Endometrial microvascular endothelial cells (primary cell): ENCODE measurements at regions not wholly inside any gene's neighbourhood (a gene's known extent, or its start where the extent isn't known, plus 50 kb on each side); places are given as distances from the start of the nearest gene placed in this dataset.

Experiments
- in situ Hi-C: cut with HindIII; loops from 2 replicates; pipeline ENCODE4 v1.10.0; 2017; ENCODE audit warnings: low sequenced_read_pairs, low pct_unique_long_range_greater_than_20kb; ENCODE audit errors: inconsistent ontology term

DNA sequence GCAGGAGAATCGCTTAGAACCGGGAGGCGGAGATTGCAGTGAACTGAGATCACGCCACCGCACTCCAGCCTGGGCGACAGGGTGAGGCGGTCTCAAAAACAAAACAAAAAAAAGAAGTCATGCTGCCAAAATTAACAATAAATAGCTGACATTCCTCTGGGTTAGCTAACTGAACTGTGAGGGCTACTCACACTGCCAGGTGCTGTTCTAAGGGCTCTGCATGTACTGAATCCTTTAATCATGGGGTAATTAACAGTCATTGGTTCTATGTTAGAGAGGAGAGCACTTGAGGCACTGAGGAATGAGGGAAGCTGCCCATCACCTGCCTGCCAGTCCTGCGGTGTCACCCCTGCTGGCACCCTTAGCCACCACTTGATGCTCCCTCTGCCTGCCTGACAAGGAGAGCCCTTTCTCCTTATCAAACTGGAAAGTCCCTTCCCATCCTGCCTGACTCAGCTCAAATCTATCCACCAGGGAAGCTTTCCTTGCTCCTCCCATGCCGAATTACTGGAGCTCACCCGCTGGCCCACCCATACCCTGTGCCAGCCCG lies 73.0 kb upstream of the RIOK3 start:
- in situ Hi-C loops: loop anchor here (10.0 kb wide), 1 partner anchor 245 kb away; the partner anchor contains the start of gene CABLES1

- in situ Hi-C loops: loop anchor here (10.0 kb wide), 1 partner anchor 246 kb away; the partner anchor contains the start of gene CABLES1
Measured at GRCh38 chr18:23380817-23381216, 72.3 kb upstream of the RIOK3 start.

DNA sequence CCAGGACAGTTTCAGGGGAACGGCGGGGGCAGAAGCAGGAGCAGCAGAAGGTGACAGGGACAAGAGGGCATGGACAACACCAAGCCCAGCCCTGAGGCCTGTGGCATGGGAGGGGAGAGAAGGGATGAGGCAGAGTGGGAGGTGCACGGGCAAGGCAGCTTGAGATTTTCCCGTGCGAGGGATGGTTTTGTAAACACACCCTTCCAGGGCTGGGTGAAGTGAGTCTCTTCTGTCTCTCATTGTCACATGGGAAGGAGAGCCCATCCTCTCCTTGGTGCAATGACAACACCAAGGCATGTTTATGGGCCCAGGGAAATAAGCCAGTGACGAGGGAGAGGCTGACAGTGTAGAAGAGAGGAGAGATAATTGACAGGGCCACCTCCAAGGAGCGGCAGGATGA lies 69.6 kb upstream of the RIOK3 start:
- in situ Hi-C loops: loop anchor here (10.0 kb wide), 1 partner anchor 249 kb away; the partner anchor contains the start of gene CABLES1

DNA sequence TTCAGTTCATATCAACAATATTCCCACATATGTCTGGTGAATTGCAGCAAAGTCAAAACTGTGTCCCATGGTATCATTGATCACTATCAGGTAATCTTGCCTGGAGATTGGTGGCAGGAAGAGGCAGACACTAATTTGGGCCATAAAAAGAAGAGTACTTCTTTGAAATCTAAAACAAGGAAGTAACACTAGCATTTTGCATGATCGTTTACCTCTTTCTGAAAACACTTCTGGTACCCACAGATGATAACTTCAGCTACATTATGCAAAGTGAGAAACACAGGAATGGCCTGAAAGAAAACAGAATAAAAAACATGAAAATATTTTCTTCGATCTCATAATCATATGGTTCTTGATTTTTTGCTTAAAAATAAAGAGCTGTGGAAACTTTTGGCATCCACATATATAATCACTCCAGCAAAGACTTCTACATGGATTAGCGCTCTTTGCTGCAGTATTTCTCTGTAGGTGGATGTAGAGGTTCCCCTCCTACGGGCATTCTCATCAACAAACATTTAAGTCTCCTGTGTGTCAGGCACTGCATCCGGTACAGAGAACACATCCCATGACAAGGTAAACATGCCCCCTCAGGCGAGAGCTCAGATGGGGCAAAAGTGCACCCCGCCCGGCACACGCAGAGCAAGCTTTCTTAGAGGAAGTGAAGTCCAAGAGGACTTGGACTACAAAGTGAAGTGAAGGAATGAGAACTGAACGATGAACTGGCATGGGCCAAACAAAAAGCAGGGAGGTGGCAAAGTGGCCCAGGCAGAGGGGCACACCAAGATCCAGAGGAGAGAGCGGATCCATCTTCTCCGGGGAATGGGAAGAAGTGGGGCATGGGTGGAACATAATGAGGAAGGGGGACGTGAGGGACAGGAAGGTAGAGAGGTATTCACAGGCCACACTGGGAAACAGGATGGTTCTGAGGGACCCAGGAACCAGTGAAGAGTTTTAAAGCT lies 68.0 kb upstream of the RIOK3 start:
- in situ Hi-C loops: loop anchor here (10.0 kb wide), 1 partner anchor 250 kb away; the partner anchor contains the start of gene CABLES1

GRCh38 chr18:23386317-23386716 lies 66.8 kb upstream of the RIOK3 start:
- in situ Hi-C loops: loop anchor here (10.0 kb wide), 1 partner anchor 252 kb away; the partner anchor contains the start of gene CABLES1

- in situ Hi-C loops: loop anchor here (10.0 kb wide), 1 partner anchor 252 kb away; the partner anchor contains the start of gene CABLES1
Measured at GRCh38 chr18:23387265-23387664, 65.8 kb upstream of the RIOK3 start.

DNA sequence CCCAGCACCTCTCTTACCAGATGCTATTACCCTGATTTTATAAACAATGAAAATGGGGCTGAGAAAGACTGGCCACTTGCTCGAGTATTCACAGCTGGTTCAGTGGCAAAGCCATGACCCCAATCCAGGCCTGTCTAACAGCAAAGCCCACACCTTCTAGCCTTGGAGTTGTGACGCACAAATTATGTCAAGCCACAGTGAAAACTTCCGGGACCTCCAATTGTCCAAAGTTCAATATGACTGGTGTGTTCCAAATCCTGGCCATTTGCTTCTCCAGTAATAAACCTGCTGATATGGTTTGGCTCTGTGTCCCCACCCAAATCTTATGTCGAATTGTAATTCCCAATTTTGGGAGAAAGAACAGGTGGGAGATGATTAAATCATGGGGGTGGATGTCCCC lies 64.7 kb upstream of the RIOK3 start:
- in situ Hi-C loops: loop anchor here (10.0 kb wide), 1 partner anchor 254 kb away; the partner anchor contains the start of gene CABLES1

DNA sequence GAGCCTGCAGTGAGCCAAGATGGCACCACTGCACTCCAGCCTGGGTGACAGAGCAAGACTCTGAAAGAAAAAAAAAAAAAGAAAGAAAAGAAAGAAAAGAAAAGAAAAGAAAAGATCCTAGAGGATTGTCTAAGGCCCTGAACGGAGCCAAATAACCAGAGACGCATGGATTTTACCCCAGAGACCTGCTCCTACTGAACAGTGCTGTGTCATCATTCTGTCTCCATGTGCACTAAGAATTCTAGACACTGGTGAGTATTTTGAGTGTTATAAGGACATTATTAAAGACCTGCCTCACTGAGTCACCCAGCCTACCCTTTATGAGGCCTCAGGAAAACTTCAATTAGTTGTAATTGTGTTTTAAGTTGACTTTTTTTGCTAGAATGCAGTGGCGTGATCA lies 61.9 kb upstream of the RIOK3 start:
- in situ Hi-C loops: no loop called here

- in situ Hi-C loops: no loop called here
Measured at GRCh38 chr18:23397907-23398306, 55.2 kb upstream of the RIOK3 start.

DNA sequence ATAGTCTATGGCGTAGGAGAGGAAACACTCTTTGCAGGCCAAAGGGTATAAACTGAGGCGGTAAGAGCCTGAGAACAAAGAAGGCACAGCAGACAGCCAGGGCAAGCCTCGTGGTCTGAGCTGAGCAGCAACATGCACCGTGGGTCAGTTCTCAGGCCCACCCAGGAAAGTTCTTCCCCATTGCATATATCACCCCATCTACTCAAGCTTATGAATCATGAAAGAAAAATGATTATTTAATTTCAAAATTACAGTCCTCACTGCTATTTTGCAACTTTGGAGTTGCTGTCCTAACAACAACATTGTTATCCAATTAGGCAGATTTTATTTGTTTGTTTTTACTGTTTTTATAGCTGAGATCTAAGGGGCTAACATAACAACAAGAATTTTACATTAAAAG lies 54.7 kb upstream of the RIOK3 start:
- in situ Hi-C loops: no loop called here

DNA sequence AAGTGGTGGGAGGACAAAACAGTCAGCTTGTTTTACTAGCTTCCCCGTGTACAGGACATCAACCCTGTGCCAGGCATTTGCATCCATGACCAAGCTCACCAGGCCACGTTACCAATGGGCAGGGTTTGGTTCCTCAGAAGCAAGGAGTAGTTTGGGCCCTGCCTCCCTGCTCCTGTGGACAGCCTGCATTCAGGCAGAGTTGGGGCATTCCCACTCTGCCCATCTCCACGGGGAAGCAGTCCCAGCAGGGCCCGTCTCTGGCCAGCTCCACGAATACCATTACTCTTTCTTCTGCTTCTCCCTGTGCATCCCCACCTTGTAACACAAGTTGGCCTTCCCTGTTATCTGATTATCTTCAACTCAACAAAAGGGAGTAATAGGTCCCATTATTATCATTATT lies 54.0 kb upstream of the RIOK3 start:
- in situ Hi-C loops: no loop called here

DNA sequence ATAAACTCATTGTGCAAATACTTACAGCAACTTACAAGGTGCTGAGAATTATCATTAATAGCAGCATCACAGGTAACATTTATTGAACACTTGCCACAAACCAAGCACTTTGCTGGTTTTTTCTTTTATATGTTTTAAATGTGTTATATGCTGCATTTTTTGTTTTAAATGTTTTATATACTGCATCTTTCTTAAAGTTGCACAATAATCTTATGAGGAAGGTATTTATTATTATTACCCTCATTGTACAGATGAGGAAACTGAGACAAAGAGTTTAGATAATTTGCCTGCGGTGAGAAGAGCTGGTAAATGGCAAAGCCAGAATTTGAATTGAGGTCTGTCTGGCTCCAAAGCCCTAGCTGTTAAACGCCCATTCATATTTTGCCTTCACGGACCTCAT lies 52.2 kb upstream of the RIOK3 start:
- in situ Hi-C loops: no loop called here

- in situ Hi-C loops: no loop called here
Measured at GRCh38 chr18:23401400-23402347, 51.4 kb upstream of the RIOK3 start.
